Right atrium auricular region (tissue), 2 donors: ENCODE measurements at regions not wholly inside any gene's neighbourhood (a gene's known extent, or its start where the extent isn't known, plus 50 kb on each side); places are given as distances from the start of the nearest gene placed in this dataset.

Experiments used
- DNase-seq: peaks from one replicate; pipeline ENCODE4 v3.0.0-alpha.2; 2019; ENCODE audit warnings: low spot score
- H3K27ac ChIP-seq, 2 donors: fragments of 200-600 bp; sonication (generic); 1 replicate in 1 of 2; 2 replicates in 1 of 2; pipeline ENCODE4 v1.5.1; 2016 to 2019
- H3K27me3 ChIP-seq, 2 donors: fragments of 200-600 bp; sonication (generic); one replicate each; pipeline versions ENCODE4 v1.5.1 to v1.6.0; 2017 to 2019
- H3K36me3 ChIP-seq: fragments of 200-600 bp; sonication (generic); one replicate; pipeline ENCODE4 v1.5.1; 2016
- H3K4me1 ChIP-seq, 2 donors: fragments of 200-600 bp; sonication (generic); one replicate each; pipeline versions ENCODE4 v1.5.1 to v1.6.0; 2017 to 2019
- H3K4me3 ChIP-seq, 2 donors: fragments of 200-600 bp; sonication (generic); 1 replicate in 1 of 2; 2 replicates in 1 of 2; pipeline ENCODE4 v1.5.1; 2017 to 2019; ENCODE audit warnings: mild to moderate bottlenecking in 1 of 2, moderate library complexity in 1 of 2
- H3K9me3 ChIP-seq, 2 donors: fragments of 200-600 bp; sonication (generic); one replicate each; pipeline ENCODE4 v1.5.1; 2019
- TF ChIP-seq, protein P1 (sequence below), 2 donors: fragments of 200-600 bp; sonication (generic); IDR thresholded peaks; one replicate each; pipeline ENCODE4 v1.5.1; 2019; ENCODE audit warnings: antibody characterized with exemption in 2 of 2

DNA sequence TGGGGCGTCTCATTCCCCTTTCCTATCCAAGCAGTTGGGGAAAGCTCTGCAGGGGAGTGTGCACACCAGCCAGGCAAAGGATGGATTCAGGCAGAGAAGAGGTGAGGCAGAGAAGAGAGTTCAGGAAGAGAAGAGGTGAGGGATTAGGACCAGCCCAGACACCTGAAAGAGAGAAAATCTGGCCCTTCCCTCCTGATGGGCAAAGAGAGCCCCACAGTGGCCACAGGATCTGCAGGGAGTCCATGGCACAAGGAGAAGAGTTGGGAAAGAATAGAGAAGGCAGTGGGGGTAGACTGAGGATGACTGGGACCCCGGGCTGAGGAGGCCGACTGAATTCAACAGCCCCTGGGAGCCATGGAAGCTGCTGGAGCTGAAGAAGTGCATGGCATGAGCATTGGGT is 140.4 kb upstream of the ZMIZ1 start:
- DNase-seq: no peak
- H3K4me3 ChIP-seq: no peak overlapping the region
- peaks cover 0 to 22% of the 10 kb centered on the region in 2 donors for H3K4me1 ChIP-seq
- no peak overlapping the region for H3K27ac ChIP-seq
- H3K36me3 ChIP-seq: no peaks in the 10 kb centered on the region
- H3K27me3 ChIP-seq: no peaks in the 10 kb centered on the region
- TF ChIP-seq, protein P1, sequence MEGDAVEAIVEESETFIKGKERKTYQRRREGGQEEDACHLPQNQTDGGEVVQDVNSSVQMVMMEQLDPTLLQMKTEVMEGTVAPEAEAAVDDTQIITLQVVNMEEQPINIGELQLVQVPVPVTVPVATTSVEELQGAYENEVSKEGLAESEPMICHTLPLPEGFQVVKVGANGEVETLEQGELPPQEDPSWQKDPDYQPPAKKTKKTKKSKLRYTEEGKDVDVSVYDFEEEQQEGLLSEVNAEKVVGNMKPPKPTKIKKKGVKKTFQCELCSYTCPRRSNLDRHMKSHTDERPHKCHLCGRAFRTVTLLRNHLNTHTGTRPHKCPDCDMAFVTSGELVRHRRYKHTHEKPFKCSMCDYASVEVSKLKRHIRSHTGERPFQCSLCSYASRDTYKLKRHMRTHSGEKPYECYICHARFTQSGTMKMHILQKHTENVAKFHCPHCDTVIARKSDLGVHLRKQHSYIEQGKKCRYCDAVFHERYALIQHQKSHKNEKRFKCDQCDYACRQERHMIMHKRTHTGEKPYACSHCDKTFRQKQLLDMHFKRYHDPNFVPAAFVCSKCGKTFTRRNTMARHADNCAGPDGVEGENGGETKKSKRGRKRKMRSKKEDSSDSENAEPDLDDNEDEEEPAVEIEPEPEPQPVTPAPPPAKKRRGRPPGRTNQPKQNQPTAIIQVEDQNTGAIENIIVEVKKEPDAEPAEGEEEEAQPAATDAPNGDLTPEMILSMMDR (IDR thresholded peaks at IDR 0.05): no peak
- no peaks in the 10 kb centered on the region for H3K9me3 ChIP-seq

DNA sequence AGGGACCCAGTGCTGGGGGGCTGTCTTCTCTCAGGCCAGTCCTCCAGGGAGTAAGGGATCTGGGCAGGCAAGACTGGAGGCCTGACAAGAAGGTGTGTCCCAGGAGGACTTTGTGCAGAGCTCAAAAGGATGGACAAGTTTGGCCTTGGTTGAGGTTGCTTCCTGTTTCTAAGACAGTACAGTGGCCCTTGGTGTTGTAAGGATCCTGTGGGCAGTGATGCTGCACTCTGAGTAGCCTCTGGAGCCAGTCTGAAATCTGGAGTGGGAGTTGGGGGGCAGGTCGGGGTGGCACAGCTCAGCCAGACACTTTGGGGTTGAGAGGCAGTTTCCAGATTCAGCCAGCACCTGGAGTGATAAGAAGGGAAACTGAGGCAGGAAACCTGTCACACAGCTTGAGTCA is 139.2 kb upstream of the ZMIZ1 start:
- Histone ChIP-seq H3K36me3 (no peaks in the 10 kb centered on the region), H3K27me3 (no peaks in the 10 kb centered on the region), H3K9me3 (no peaks in the 10 kb centered on the region), H3K4me3 (no peak overlapping the region), H3K4me1 (peaks cover 0 to 19% of the 10 kb centered on the region in 2 donors), H3K27ac (no peak overlapping the region)
- no peak for DNase-seq
- TF ChIP-seq, protein P1 (IDR thresholded peaks at IDR 0.05): no peak

DNA sequence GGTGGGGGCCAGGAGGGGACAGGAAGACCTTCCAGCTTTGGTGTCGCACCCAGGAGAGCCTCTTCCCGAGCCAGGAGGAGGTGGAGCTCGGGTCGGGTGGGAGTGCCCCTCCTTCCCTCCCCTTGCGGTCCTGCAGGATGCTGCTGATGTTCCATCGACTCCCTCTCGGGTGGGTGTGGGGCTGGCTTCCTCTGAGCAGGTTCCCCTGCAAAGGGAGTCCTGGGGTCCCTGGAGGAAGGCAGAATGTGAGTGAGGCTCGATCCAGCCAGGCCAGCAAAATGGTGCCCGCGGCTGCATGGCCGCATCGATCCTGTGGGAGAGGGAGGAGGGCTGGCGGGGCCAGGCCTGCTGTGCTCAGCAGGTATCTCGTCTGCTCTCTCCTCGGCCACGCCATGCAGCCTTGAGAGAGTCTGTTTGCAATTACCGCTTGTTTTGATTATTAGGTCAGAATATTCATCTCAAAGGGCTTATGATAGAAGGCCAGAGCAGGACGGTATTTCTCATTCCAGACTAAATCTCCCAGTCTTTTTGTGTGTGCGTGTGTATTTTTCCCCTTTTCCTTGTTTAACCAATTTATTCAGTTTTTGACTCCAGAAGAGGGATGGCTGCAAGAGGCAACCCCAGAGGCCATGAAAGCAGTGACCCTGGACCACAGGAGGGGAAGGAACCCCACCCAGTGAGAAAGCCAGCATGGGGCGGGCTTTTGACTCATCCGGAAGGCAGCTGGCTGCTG is 137.3 kb upstream of the ZMIZ1 start:
- H3K36me3 ChIP-seq: no peaks in the 10 kb centered on the region
- H3K27me3 ChIP-seq: no peaks in the 10 kb centered on the region
- TF ChIP-seq, protein P1 (IDR thresholded peaks at IDR 0.05): no peak
- H3K4me1 ChIP-seq: peaks cover 0 to 27% of the 10 kb centered on the region in 2 donors
- H3K27ac ChIP-seq: peak overlapping the region in 1 of 2 donors; percentile 47
- H3K9me3 ChIP-seq: no peaks in the 10 kb centered on the region
- no peak overlapping the region for H3K4me3 ChIP-seq
- peak; percentile 87 for DNase-seq

DNA sequence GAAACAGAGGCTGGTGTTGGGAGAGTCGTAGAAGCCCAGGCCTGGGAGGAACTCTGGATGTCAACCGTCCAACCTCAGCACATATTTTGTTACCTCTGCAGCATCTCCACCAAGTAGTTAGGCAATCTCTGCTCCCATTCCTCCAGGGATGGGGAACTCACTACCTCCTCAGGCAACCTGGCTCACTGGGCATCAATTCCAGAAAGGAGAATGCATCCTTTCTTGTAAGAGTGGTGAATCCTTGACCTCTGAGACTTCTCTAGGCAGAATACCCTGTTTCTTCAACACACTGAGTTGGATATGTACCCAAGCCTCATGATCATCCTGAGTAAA is 136.7 kb upstream of the ZMIZ1 start:
- H3K4me3 ChIP-seq: no peak overlapping the region
- TF ChIP-seq, protein P1 (IDR thresholded peaks at IDR 0.05): no peak
- DNase-seq: no peak
- H3K4me1 ChIP-seq: peaks cover 0 to 32% of the 10 kb centered on the region in 2 donors
- H3K27me3 ChIP-seq: no peaks in the 10 kb centered on the region
- no peaks in the 10 kb centered on the region for H3K36me3 ChIP-seq
- peak overlapping the region in 1 of 2 donors; percentile 57 for H3K27ac ChIP-seq
- no peaks in the 10 kb centered on the region for H3K9me3 ChIP-seq

DNA sequence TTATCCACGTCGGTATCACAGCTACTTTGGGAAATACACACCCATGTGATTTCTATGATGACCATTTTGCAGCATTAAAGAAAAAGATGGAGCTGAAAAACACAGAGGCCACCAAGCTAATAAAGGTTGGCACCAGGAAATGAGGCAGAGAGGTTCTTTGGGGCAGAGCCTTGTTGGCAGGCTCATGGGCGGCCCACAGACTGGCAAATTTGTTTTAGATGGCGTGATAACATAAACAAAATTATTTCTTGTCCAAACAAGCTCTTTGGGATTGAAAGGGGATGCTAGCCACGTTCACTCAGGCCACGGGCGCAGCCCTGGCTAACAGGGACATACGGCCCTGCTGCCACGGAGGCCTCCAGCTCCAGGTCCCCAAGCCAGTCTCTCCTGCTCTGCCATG is 135.9 kb upstream of the ZMIZ1 start:
- DNase-seq: no peak

More for the DNA sequence above, 135.9 kb upstream of the ZMIZ1 start:
- H3K4me3 ChIP-seq: no peak overlapping the region
- TF ChIP-seq, protein P1 (IDR thresholded peaks at IDR 0.05): no peak
- H3K27ac ChIP-seq: peak overlapping the region in 1 of 2 donors; percentile 57
- no peaks in the 10 kb centered on the region for H3K27me3 ChIP-seq
- H3K4me1 ChIP-seq: peaks cover 0 to 35% of the 10 kb centered on the region in 2 donors
- no peaks in the 10 kb centered on the region for H3K36me3 ChIP-seq
- H3K9me3 ChIP-seq: no peaks in the 10 kb centered on the region
